ENCODE measurements at regions not wholly inside any gene's neighbourhood (a gene's known extent, or its start where the extent isn't known, plus 50 kb on each side); places are given as distances from the start of the nearest gene placed in this dataset.

GRCh38 chr16:66251476-66252160 lies 114.9 kb upstream of the CDH5 start:
- Histone ChIP-seq H2AFZ (ENCODE audit: low read length) (no peak overlapping the region), H3K79me1 (ENCODE audit: low read depth, low read length) (no peaks in the 10 kb centered on the region), H2BK12ac (ENCODE audit: low read depth, low read length) (no peak overlapping the region), H4K8ac (ENCODE audit: extremely low read depth, insufficient read depth, low read length) (no peak overlapping the region), H2BK20ac (ENCODE audit: low read length) (no peak overlapping the region), H3K23ac (ENCODE audit: insufficient read length) (no peak overlapping the region), H2BK5ac (ENCODE audit: low read depth, low read length) (no peak overlapping the region), H2BK120ac (replicated peaks; ENCODE audit: low read depth, low read length) (no peak overlapping the region), H4K20me1 (replicated peaks in 1 of 2; ENCODE audit: control insufficient read depth in 1 of 2, insufficient read depth in 2 of 2, low read length in 2 of 2) (no peaks in the 10 kb centered on the region), H3K56ac (replicated peaks; ENCODE audit: insufficient read length, low read depth, low read length) (no peak overlapping the region), H3K27ac (ENCODE audit: low read depth, low read length) (no peak overlapping the region), H3K9me3 (ENCODE audit: insufficient read depth in 2 of 2, low read depth in 1 of 2, low read length in 1 of 2) (no peaks in the 10 kb centered on the region; a peak in 1 of 4 replicates), H4K91ac (replicated peaks; ENCODE audit: insufficient read length, low read length) (no peak overlapping the region), H3K36me3 (ENCODE audit: control insufficient read depth in 2 of 4, insufficient read depth in 4 of 4, low read length in 3 of 4) (no peaks in the 10 kb centered on the region), H3K4ac (replicated peaks; ENCODE audit: insufficient read length, low read depth, low read length) (no peak overlapping the region), H3K4me1 (replicated peaks in 1 of 4; ENCODE audit: control insufficient read depth in 3 of 4, insufficient read depth in 4 of 4, low read length in 3 of 4) (no peaks in the 10 kb centered on the region), H3K4me2 (ENCODE audit: insufficient read depth in 1 of 2, low read depth in 2 of 2, low read length in 2 of 2) (no peak overlapping the region), H3K9ac (replicated peaks in 1 of 4; ENCODE audit: extremely low read depth in 1 of 4, low read depth in 3 of 4, low read length in 3 of 4) (no peak overlapping the region), H4K5ac (ENCODE audit: insufficient read length, low read depth, low read length) (no peak overlapping the region), H2BK15ac (ENCODE audit: low read length) (no peak overlapping the region), H2AK5ac (ENCODE audit: low read depth, low read length) (no peak overlapping the region), H3K4me3 (ENCODE audit: extremely low read depth in 1 of 4, insufficient read depth in 2 of 4, low read depth in 3 of 4, low read length in 4 of 4) (no peak overlapping the region), H3K14ac (ENCODE audit: insufficient read length) (no peak overlapping the region), H3K23me2 (ENCODE audit: low read depth, low read length) (no peaks in the 10 kb centered on the region), H3K79me2 (ENCODE audit: control insufficient read depth in 1 of 2, insufficient read depth in 2 of 2, low read length in 2 of 2) (no peaks in the 10 kb centered on the region), H3K18ac (ENCODE audit: extremely low read depth, low read length) (no peak overlapping the region), H3K27me3 (replicated peaks in 1 of 4; ENCODE audit: control insufficient read depth in 3 of 4, extremely low read depth in 1 of 4, insufficient read depth in 3 of 4, low read length in 3 of 4) (no peaks in the 10 kb centered on the region)
- ChIA-PET POLR2A (ENCODE audit: partially characterized antibody) (no interaction called here), CTCF (ENCODE audit: partially characterized antibody) (no interaction called here)
- no peak for FAIRE-seq
- DNase-seq (ENCODE audit: low read depth in 1 of 2, low spot score in 2 of 2) = no peak
- WGBS, 2 experiments (ENCODE audit: extremely low coverage in 1 of 2, insufficient coverage in 1 of 2, insufficient read length in 1 of 2, insufficient replicate concordance in 2 of 2, low coverage in 1 of 2, low lambda C conversion rate in 2 of 2, missing lambda C conversion rate in 1 of 2) = 91% methylated on average over 6 of the region's 6 CpGs; no CpG with 5 or more reads in 1 of the 2 experiments
- TF ChIP-seq CHD2 (IDR thresholded peaks at IDR 0.05; ENCODE audit: low read length) = no peak
- no peak for TF ChIP-seq HDAC6 (IDR thresholded peaks at IDR 0.05; ENCODE audit: low read depth, low read length)
- TF ChIP-seq ASH2L (IDR thresholded peaks at IDR 0.05; ENCODE audit: low read length) = no peak
- TF ChIP-seq BCL11A (IDR thresholded peaks at IDR 0.05; ENCODE audit: low read depth in 2 of 2, low read length in 2 of 2) = no peak
- TF ChIP-seq E2F6 (IDR thresholded peaks at IDR 0.05) = no peak
- TF ChIP-seq RNF2 (IDR thresholded peaks at IDR 0.05; ENCODE audit: borderline replicate concordance, low read depth, low read length, missing control alignments, poor library complexity, severe bottlenecking) = no peak
- TF ChIP-seq BRCA1 (IDR thresholded peaks at IDR 0.05; ENCODE audit: low read depth, low read length) = no peak
- no peak for TF ChIP-seq ZNF274 (IDR thresholded peaks at IDR 0.05; ENCODE audit: borderline replicate concordance, extremely low read depth, low read length)
- no peak for TF ChIP-seq TBP (IDR thresholded peaks at IDR 0.05; ENCODE audit: low read depth, low read length)
- TF ChIP-seq USF2 (IDR thresholded peaks at IDR 0.05; ENCODE audit: low read length) = no peak

All from H1 (cell line).